NCI-H2171 (cell line): ENCODE measurements at regions not wholly inside any gene's neighbourhood (a gene's known extent, or its start where the extent isn't known, plus 50 kb on each side); places are given as distances from the start of the nearest gene placed in this dataset.
"Not testable (repeated sequence)": the region's sequence is repeated elsewhere in the genome, so short reads cannot be mapped to it uniquely, and the experiment has no call there.

Source experiments
- DNase-seq: peaks from one replicate; lab custom pipeline; 2025; lab: John Stamatoyannopoulos, UW

DNA sequence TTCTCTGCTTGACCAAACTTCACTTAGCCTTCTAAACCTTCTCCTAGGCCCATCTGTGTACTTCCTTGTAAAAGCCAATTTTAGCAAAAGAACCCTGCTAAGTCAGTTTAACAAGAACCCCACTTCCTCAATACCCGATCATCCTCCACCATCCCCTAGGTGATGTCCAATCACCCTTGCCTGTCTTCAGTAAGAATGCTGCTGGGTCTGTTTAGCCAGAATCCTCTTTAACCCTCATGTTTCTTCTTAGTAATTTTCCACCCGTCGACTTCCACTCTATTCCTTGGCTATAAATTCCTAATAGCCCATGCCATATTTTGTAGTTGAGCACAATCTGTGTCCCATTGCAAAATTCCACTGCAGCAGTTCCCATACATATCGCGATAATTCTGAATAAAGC lies 780.0 kb upstream of the RAB6C start:
- DNase-seq: no peak

- no peak for DNase-seq
Measured at GRCh38 chr2:129201696-129202095, 777.8 kb upstream of the RAB6C start.

- DNase-seq: no peak
Measured at GRCh38 chr2:129203331-129203730, 776.1 kb upstream of the RAB6C start.

- not testable (repeated sequence) for DNase-seq
Measured at GRCh38 chr2:129204581-129204980, 774.9 kb upstream of the RAB6C start.

DNA sequence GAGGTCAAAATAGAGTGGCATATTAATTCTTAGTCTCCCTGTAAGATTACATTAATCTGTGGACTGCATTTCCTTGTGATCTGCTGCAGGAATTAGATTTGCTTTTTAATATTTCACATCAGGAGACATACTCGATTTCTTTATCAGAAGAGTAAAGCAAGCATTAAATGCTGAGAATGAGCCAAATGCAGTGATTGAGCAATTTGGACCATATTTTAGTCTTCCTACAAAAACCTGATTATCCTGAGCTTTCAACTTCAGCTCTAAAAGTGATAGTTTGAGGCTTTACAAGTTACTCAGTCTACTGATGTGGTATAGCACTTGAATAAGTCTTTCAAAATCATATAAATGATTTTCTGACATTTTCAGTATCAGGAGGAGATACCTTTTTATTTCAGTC lies 774.3 kb upstream of the RAB6C start:
- no peak for DNase-seq

DNA sequence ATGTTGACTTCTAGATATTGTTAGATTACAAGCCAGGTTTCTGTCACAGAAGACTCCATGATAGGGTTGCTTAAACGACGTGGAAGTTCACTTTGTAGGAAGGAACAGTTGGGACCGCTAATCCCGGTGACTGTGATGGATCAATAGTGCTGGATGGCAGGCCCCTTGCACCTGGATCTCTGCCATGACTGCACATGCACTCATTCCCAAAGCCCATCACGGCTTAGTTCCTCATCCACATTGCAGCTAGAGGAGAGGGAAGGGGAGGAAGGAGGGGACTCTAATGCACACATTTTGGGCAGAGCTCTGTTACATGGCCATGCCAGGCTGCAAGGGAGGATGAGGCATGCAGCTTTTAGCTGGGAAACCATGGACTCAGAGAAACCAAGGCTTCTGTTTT lies 773.7 kb upstream of the RAB6C start:
- no peak for DNase-seq

DNA sequence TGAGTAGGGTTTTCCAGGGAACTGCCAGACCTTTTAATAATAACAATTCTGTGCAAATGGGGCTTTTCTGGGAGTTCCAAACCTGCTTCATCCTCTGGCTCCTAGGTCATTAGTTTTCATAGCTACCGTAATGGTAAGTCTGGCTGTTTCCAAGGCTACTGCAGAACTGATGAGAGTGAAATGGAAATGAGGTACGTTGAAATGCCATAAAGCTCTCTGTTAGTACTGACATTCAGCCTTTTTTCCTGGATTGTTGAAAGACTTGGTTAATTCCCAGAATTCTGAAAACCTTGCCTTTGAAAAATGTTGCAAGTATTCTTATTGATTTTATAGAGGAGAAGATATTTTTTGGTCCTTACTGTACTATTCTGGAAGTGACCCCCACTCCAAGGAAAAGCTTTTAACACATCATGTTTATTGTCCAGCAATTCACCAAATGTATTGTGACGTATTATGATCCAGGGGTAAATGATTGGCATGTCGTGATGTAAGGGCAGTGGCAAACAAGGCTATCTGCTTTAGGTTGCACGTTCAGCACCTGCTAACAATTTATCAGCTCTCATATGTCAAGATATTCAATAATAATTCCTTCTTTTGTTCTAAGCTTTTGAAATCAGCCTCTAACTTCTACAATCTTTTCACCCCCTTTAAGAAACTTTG lies 767.0 kb upstream of the RAB6C start:
- no peak for DNase-seq

GRCh38 chr2:129224022-129224421 lies 755.4 kb upstream of the RAB6C start:
- no peak for DNase-seq

DNA sequence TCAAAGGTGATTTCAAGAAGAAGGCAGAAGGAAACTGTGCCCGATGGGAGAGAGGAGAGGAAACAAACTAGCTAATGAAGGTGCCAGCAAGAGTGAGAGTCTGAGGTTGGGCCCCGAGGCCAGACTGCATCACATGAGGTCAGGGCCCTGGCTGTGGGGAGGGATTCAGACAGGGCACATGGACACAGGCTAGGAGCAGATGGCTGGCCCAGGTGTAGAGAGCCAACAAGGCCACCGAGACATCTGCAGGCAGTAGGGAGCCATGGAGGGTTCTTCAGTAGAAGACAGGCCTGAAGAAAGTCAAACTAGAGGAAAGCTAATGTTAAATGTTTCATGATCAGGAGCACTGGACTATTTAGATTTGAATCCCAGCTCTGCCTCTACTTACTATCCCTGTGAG lies 755.0 kb upstream of the RAB6C start:
- no peak for DNase-seq

DNA sequence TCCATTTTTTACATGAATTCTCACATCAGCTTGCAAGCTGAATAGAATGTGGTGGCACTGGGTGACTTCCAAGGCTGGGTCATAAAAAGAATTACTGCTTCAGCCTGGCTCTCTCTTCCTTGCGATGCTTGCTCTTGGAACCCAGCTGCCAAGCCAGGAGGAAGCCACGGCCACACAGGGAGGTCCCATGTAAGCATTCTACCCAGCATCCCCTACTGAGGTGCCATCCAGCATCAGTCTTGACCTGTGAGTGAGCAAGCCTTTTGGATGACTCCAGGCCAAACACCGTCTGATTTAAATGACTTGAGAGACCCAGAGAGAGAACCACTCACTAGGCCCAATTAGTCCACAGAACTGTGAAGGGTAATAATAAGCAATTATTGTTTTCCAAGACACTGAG lies 750.3 kb upstream of the RAB6C start:
- no peak for DNase-seq

DNA sequence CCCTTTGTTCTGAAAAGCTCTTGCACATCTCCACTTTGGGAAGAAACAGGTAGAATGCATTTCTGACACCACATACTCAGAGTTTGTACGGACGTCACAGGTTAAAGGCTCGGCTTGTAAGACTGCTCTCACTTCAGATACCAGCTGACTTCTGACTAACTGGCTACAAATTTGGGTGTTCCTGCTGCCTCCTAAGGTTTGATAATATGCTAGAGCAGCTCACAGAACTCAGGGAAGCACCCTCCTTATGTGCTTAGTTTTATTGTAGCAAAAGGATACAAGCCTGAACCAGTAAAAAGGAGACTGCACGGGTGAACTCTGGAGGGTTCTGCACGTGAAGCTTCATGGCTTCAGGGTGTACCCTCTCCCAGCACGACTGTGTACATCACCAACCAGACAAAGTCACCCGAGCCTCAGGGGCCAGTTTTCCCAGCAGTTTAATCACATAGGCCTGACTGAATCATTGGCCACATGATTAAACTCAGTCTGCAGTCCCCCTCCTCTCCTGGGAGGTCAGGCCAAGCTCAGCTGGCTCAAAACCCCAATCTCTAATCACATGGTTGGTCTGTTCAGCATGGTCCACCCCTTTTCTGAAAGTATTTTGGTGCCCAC lies 749.5 kb upstream of the RAB6C start:
- no peak for DNase-seq

- no peak for DNase-seq
Measured at GRCh38 chr2:129231924-129232323, 747.5 kb upstream of the RAB6C start.

- DNase-seq: no peak
Measured at GRCh38 chr2:129233166-129233565, 746.3 kb upstream of the RAB6C start.

- no peak for DNase-seq
Measured at GRCh38 chr2:129233751-129234406, 745.6 kb upstream of the RAB6C start.

- no peak for DNase-seq
Measured at GRCh38 chr2:129236601-129237000, 742.9 kb upstream of the RAB6C start.

DNA sequence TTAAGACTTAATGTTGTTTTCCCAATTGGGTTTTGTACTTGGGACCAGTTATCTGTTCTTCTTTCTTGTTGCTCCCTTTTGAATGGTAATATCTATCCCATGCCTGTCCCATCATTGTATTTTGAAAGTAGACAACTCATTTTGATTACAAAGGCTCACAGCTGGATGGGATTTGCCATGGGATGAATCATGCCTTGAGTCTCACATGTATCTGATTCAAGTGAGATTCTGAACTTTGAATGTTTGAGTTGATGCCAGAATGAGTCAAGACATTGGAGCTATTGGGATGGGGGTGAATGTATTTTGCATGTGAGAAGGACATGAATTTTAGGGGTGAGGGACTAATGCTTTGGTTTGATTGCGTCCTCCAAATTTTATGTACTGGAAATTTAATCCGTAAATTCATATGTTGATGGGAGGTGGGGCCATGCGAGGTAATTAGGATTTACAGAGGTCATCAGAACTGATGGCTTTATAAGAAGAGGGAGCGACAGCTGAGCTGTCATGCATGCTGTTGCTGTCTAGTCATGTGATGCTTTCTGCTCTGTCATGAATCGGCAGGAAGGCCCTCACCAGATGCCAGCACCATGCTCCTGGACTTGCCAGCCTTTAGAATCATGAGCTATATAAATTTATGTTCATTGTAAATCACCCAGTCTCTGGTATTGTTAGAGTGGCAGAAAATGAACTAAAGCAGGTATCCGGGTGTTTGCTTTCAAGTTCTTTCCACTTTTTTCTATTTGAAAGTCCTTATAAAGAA lies 741.3 kb upstream of the RAB6C start:
- DNase-seq: no peak

GRCh38 chr2:129239141-129239540 lies 740.3 kb upstream of the RAB6C start:
- DNase-seq: no peak

- DNase-seq: no peak
Measured at GRCh38 chr2:129240061-129240460, 739.4 kb upstream of the RAB6C start.

DNA sequence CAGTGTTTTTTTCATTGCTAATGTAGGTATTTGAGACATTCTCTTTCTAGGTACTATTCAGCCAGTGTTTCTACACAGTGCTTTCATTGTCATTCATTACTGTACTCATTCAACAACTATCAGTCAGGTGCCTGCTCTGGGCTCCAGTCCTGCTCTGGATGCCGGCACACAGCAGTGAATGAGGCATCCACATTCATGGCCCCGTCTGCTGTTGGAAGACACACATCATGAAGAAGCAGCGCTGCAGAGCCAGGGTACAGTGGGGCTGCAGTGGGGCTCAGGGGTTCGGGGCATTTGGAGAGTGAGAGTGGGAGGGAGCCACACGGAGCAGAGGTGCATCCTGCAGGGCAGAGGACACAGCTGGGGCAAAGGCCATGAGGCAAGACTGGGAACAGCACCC lies 737.2 kb upstream of the RAB6C start:
- no peak for DNase-seq

GRCh38 chr2:129247751-129248150 lies 731.7 kb upstream of the RAB6C start:
- no peak for DNase-seq

- no peak for DNase-seq
Measured at GRCh38 chr2:129248198-129248597, 731.3 kb upstream of the RAB6C start.

GRCh38 chr2:129252781-129253460 lies 726.5 kb upstream of the RAB6C start:
- peak; percentile 80 for DNase-seq
